A673 (cell line): ENCODE measurements at regions not wholly inside any gene's neighbourhood (a gene's known extent, or its start where the extent isn't known, plus 50 kb on each side); places are given as distances from the start of the nearest gene placed in this dataset.

Experiments used
- BruUV-seq: library from RNA; stranded (reverse); fragments of 400-500 nt; replicated peaks from 2 replicates; lab custom pipeline; 2021; lab: Mats Ljungman, UMichigan
- CTCF ChIA-PET: fragments of 300-600 bp; sonication (Branson Sonifier 250); formaldehyde crosslinking; loops from one replicate; lab custom pipeline; 2022; ENCODE audit warnings: antibody characterized with exemption; lab: Charles Lee
- POLR2A ChIA-PET: fragments of 300-600 bp; sonication (Branson Sonifier 250); formaldehyde crosslinking; loops from one replicate; lab custom pipeline; 2022; ENCODE audit warnings: antibody characterized with exemption; ENCODE audit not compliant: low non-redundant PET; lab: Charles Lee
- DNase-seq: peaks from one replicate; pipeline ENCODE4 v3.0.0-alpha.2; 2015; ENCODE audit warnings: low spot score
- H3K27ac ChIP-seq: fragments of 200-600 bp; sonication (generic); 2 replicates; pipeline ENCODE4 v1.5.1; 2016; ENCODE audit warnings: mixed run types, low read depth, mild to moderate bottlenecking, mixed read lengths, antibody characterized with exemption, low read length; ENCODE audit not compliant: poor library complexity, severe bottlenecking
- H3K27me3 ChIP-seq: fragments of 200-600 bp; sonication (generic); replicated peaks from 2 replicates; pipeline ENCODE4 v1.6.1; 2017; ENCODE audit warnings: mixed run types, low read depth, mild to moderate bottlenecking, mixed read lengths, antibody characterized with exemption, low read length; ENCODE audit not compliant: insufficient read depth, poor library complexity
- H3K36me3 ChIP-seq: fragments of 200-600 bp; sonication (generic); 2 replicates; pipeline ENCODE4 v1.6.1; 2016; ENCODE audit warnings: mixed run types, mild to moderate bottlenecking, mixed read lengths, antibody characterized with exemption, low read length; ENCODE audit not compliant: insufficient read depth, poor library complexity, severe bottlenecking
- H3K4me1 ChIP-seq: fragments of 200-600 bp; sonication (generic); 2 replicates; pipeline ENCODE4 v1.6.1; 2017; ENCODE audit warnings: mixed run types, mild to moderate bottlenecking, mixed read lengths, antibody characterized with exemption, low read length; ENCODE audit not compliant: insufficient read depth, poor library complexity, severe bottlenecking
- H3K4me3 ChIP-seq: fragments of 200-600 bp; sonication (generic); 2 replicates; pipeline ENCODE4 v1.5.1; 2016; ENCODE audit warnings: low read depth, mixed run types, mild to moderate bottlenecking, mixed read lengths, low read length; ENCODE audit not compliant: poor library complexity, severe bottlenecking
- H3K9me3 ChIP-seq: fragments of 200-600 bp; sonication (generic); 2 replicates; pipeline ENCODE4 v1.6.1; 2016; ENCODE audit warnings: mixed run types, low read depth, mild to moderate bottlenecking, mixed read lengths, antibody characterized with exemption, low read length; ENCODE audit not compliant: poor library complexity, severe bottlenecking
- CTCF ChIP-seq: fragments of 300-800, 200-600 bp; sonication (generic); conservative IDR thresholded peaks from 2 replicates; pipeline ENCODE4 v1.5.1; 2017; ENCODE audit warnings: low read depth, mild to moderate bottlenecking, antibody characterized with exemption, low read length, moderate library complexity, mixed read lengths
- EZH2 ChIP-seq: fragments of 200-600 bp; sonication (generic); IDR thresholded peaks from 2 replicates; pipeline ENCODE4 v1.6.1; 2017; ENCODE audit warnings: borderline replicate concordance, low read depth, mild to moderate bottlenecking, mixed read lengths, antibody characterized with exemption, low read length; ENCODE audit not compliant: poor library complexity, severe bottlenecking
- intact Hi-C: fragments of 100-400 bp; cut with micrococcal nuclease; formaldehyde crosslinking; loops from one replicate; pipeline ENCODE4 v1.10.0; 2022; ENCODE audit not compliant: unreplicated experiment

GRCh38 chr12:90333939-90334338 is 621.0 kb downstream of the CCER1 start:
- intact Hi-C loops, result loop anchor here (10.0 kb wide), 1 partner anchor 789 kb away; no protein-coding TSS in a partner anchor
- BruUV-seq, result no TSS peak
- H3K4me1 ChIP-seq, result peaks cover 25% of the 10 kb centered on the region
- H3K27ac ChIP-seq, result no peak overlapping the region
- TF ChIP-seq CTCF (no peak), EZH2 (no peak)
- no peaks in the 10 kb centered on the region for H3K27me3 ChIP-seq
- H3K9me3 ChIP-seq, result no peaks in the 10 kb centered on the region
- POLR2A ChIA-PET, result no interaction called here
- CTCF ChIA-PET, result no interaction called here
- H3K4me3 ChIP-seq, result no peak overlapping the region
- no peaks in the 10 kb centered on the region for H3K36me3 ChIP-seq
- no peak for DNase-seq

- no peak overlapping the region for H3K27ac ChIP-seq
- intact Hi-C loops, result loop anchor here (10.0 kb wide), 1 partner anchor 789 kb away; no protein-coding TSS in a partner anchor
- no peaks in the 10 kb centered on the region for H3K9me3 ChIP-seq
- no peak for TF ChIP-seq CTCF
- no peak for TF ChIP-seq EZH2
- no peak for DNase-seq
- no peak overlapping the region for H3K4me3 ChIP-seq
- peaks cover 25% of the 10 kb centered on the region for H3K4me1 ChIP-seq
- no peaks in the 10 kb centered on the region for H3K36me3 ChIP-seq
- H3K27me3 ChIP-seq, result no peaks in the 10 kb centered on the region
- no TSS peak for BruUV-seq
- CTCF ChIA-PET, result no interaction called here
- POLR2A ChIA-PET, result no interaction called here
Observed at GRCh38 chr12:90333424-90333823, 621.6 kb downstream of the CCER1 start.

- H3K27ac ChIP-seq, result peak overlapping the region; percentile 55
- no peaks in the 10 kb centered on the region for H3K27me3 ChIP-seq
- BruUV-seq, result no TSS peak
- no peak for TF ChIP-seq EZH2
- TF ChIP-seq CTCF, result no peak
- peaks cover 25% of the 10 kb centered on the region for H3K4me1 ChIP-seq
- peak; percentile 83 for DNase-seq
- no peaks in the 10 kb centered on the region for H3K36me3 ChIP-seq
- CTCF ChIA-PET, result no interaction called here
- intact Hi-C loops, result loop anchor here (10.0 kb wide), 1 partner anchor 787 kb away; no protein-coding TSS in a partner anchor
- POLR2A ChIA-PET, result no interaction called here
- no peaks in the 10 kb centered on the region for H3K9me3 ChIP-seq
- no peak overlapping the region for H3K4me3 ChIP-seq
Observed at GRCh38 chr12:90331821-90332220, 623.2 kb downstream of the CCER1 start.
